Neural crest cell (in vitro differentiated cells): ENCODE measurements at regions not wholly inside any gene's neighbourhood (a gene's known extent, or its start where the extent isn't known, plus 50 kb on each side); places are given as distances from the start of the nearest gene placed in this dataset.

ENCODE experiments used
- DNase-seq: peaks from one replicate; pipeline ENCODE4 v3.0.0; 2021; ENCODE audit warnings: low read depth, mixed read lengths, low spot score
- H3K27ac Mint-ChIP-seq: one replicate; pipeline ENCODE4 v1.8.0; 2021; ENCODE audit warnings: mild to moderate bottlenecking, mixed read lengths; ENCODE audit not compliant: unreplicated experiment
- H3K27me3 Mint-ChIP-seq: 2 replicates; pipeline ENCODE4 v1.8.0; 2021; ENCODE audit warnings: low read depth, mild to moderate bottlenecking, mixed read lengths
- H3K36me3 Mint-ChIP-seq: 2 replicates; pipeline ENCODE4 v1.8.0; 2021; ENCODE audit warnings: low read depth, mild to moderate bottlenecking, mixed read lengths
- H3K4me1 Mint-ChIP-seq: 2 replicates; pipeline ENCODE4 v1.8.0; 2021; ENCODE audit warnings: mixed read lengths
- H3K4me3 Mint-ChIP-seq: one replicate; pipeline ENCODE4 v1.8.0; 2021; ENCODE audit warnings: mild to moderate bottlenecking, mixed read lengths
- H3K9me3 Mint-ChIP-seq: 2 replicates; pipeline ENCODE4 v1.8.0; 2021; ENCODE audit warnings: mixed read lengths
- TF ChIP-seq, protein P1 (sequence below): fragments of 200-600 bp; sonication (generic); conservative IDR thresholded peaks from 2 replicates; pipeline ENCODE4 v1.5.0; 2021; ENCODE audit warnings: antibody characterized with exemption, mild to moderate bottlenecking

DNA sequence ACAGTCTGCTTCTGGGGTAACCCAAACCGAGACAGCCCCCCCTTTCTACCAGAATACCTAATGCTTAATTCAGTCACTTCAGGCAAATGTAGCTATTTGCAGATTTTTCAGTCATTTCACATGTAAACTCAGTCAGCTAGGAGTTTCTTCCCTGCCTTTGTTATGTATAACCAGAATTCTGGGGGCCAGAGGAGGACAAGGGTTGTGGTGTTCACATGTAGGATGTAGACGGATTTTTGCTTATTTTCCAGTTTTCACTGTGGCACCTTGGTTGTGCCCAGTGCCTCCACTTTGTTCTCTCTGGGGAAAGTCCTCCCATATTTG, 51.1 kb downstream of the PROKR2 start:
- no peak overlapping the region for H3K4me3 Mint-ChIP-seq
- no peaks in the 10 kb centered on the region for H3K9me3 Mint-ChIP-seq
- no peaks in the 10 kb centered on the region for H3K4me1 Mint-ChIP-seq

DNA sequence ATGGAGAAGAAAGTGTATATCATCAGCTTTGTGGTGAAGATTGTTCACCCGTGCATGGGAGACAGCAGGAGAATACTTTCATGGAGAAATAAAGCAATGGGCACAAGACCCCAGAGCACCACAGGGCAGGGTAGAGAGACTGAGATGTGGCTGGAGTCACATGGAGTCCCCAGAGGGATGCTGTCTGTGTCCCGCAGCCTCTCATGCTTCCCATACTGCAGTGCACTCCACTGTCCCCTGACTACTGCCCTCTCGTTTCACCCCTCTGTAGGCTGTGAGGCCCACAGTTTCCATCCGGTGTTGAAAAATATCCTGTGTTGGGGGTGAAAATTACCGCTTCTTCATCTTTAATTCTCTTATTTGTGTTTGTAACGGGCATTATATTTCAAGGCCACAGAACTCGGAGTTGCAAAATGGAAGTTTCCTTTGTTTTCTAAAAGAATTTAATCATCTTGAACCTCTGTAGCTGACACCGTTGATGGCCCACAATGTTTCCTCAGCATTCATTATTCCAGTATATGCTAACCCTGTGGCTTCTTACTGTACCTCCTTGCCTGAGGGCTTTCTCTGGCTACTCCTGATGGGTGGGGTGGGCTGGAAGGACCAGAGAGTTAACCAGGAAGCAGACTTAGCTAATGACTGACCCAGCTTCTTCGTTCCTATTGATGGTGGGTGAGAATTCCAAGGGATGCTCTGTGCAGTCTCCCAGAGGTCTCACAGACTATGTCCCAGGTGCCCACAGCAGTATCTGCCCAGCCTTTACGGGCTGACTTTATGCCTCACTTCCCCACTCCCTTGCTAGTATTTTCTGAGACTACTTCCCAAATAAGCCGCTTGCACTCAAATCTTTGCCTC, 51.7 kb downstream of the PROKR2 start:
- no peaks in the 10 kb centered on the region for H3K4me1 Mint-ChIP-seq
- H3K27ac Mint-ChIP-seq, result no peak overlapping the region
- H3K36me3 Mint-ChIP-seq, result no peaks in the 10 kb centered on the region
- peaks cover 64% of the 10 kb centered on the region for H3K27me3 Mint-ChIP-seq
- TF ChIP-seq, protein P1, sequence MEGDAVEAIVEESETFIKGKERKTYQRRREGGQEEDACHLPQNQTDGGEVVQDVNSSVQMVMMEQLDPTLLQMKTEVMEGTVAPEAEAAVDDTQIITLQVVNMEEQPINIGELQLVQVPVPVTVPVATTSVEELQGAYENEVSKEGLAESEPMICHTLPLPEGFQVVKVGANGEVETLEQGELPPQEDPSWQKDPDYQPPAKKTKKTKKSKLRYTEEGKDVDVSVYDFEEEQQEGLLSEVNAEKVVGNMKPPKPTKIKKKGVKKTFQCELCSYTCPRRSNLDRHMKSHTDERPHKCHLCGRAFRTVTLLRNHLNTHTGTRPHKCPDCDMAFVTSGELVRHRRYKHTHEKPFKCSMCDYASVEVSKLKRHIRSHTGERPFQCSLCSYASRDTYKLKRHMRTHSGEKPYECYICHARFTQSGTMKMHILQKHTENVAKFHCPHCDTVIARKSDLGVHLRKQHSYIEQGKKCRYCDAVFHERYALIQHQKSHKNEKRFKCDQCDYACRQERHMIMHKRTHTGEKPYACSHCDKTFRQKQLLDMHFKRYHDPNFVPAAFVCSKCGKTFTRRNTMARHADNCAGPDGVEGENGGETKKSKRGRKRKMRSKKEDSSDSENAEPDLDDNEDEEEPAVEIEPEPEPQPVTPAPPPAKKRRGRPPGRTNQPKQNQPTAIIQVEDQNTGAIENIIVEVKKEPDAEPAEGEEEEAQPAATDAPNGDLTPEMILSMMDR, result no peak
- H3K9me3 Mint-ChIP-seq, result no peaks in the 10 kb centered on the region
- no peak overlapping the region for H3K4me3 Mint-ChIP-seq
- no peak for DNase-seq

More for the DNA sequence above, 51.1 kb downstream of the PROKR2 start:
- TF ChIP-seq, protein P1, result no peak
- no peak for DNase-seq
- peaks cover 67% of the 10 kb centered on the region for H3K27me3 Mint-ChIP-seq
- H3K27ac Mint-ChIP-seq, result no peak overlapping the region
- H3K36me3 Mint-ChIP-seq, result no peaks in the 10 kb centered on the region

DNA sequence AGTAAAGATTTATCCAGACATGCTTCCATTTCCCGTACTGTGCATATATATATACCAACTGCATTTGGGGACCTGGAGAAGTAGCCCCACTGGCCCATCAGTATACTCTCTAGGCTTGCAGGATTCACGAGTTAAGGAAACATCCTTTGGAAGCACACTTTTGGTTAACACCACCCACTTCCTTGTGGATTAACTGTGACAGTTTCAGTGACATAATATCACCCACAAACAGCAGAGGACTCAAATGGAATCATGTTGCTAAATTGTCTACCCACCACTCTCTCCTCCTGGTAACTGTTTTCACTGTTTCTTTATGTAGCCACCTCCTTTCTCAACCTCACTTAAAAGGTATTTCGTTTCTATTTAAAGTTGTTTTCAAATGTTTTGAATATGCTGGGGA, 55.0 kb downstream of the PROKR2 start:
- no peaks in the 10 kb centered on the region for H3K4me1 Mint-ChIP-seq
- TF ChIP-seq, protein P1, result no peak
- no peaks in the 10 kb centered on the region for H3K9me3 Mint-ChIP-seq
- peaks cover 68% of the 10 kb centered on the region for H3K27me3 Mint-ChIP-seq
- no peaks in the 10 kb centered on the region for H3K36me3 Mint-ChIP-seq
- no peak overlapping the region for H3K27ac Mint-ChIP-seq
- no peak overlapping the region for H3K4me3 Mint-ChIP-seq
- no peak for DNase-seq

DNA sequence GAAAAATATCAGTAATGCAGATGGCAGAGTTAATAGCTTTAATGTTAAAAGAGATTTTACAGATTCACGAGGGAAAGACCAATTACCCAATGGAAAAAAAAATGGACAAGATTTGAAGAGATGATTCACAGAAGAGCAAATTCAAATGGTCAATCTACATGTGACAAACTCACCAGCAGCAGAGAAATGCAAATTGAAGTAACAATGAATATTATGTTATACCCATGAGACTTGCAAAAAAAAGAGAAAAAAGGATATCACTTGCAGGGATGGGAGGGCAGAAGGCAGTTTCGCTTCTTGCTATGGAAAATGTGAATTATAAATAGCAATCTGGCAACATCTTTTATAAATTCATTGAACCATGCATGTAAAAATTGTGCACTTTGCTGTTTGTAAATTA, 55.9 kb downstream of the PROKR2 start:
- H3K27me3 Mint-ChIP-seq, result peaks cover 75% of the 10 kb centered on the region
- TF ChIP-seq, protein P1, result no peak
- H3K36me3 Mint-ChIP-seq, result no peaks in the 10 kb centered on the region
- no peak overlapping the region for H3K4me3 Mint-ChIP-seq
- no peak overlapping the region for H3K27ac Mint-ChIP-seq
- H3K4me1 Mint-ChIP-seq, result no peaks in the 10 kb centered on the region
- H3K9me3 Mint-ChIP-seq, result no peaks in the 10 kb centered on the region
- no peak for DNase-seq
